Left cardiac atrium (tissue), 4 donors: ENCODE measurements at regions not wholly inside any gene's neighbourhood (a gene's known extent, or its start where the extent isn't known, plus 50 kb on each side); places are given as distances from the start of the nearest gene placed in this dataset.

Source experiments
- ATAC-seq, 2 donors: fragments of 200-7000 bp; cut with Tn5 transposase; one replicate each; pipeline ENCODE4 v1.9.1; 2020; ENCODE audit warnings: mild to moderate bottlenecking in 2 of 2, moderate library complexity in 2 of 2
- DNase-seq: peaks from one replicate; pipeline ENCODE4 v3.0.0-alpha.2; 2020
- intact Hi-C, 2 donors: fragments of 100-400 bp; cut with DNase I; formaldehyde crosslinking; loops; one replicate each; pipeline versions ENCODE4 v1.14.1 to v1.15.1; 2022 to 2023
- donor health status: DM: no; HTN: yes; CAD: no.
- donor health status: DM: no; HTN: yes; CAD: no; lungs with severe emphysema.
- donor health status: DM: yes; HTN: yes; CAD: no.
- donor health status: Dilated cardiomyopathy.

DNA sequence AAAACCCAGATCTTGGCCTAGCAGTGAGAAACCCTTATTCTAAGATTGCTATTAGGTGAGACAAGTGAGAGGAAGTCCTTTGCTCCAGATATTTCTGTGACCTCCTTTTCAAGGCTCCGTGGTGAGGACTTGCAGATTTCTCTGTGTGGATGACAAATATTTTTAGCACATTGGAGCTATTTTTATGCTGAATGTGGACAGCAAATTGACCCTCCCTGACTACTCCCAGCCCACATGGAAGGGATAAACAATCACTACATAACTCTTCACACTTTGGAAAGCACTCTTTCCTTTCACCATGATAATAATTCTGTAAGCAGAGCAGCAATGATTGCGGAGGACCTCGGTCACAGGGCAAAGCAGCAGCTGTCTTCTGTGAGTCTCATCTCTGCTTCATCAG is 88.0 kb upstream of the ADGRF1 start:
- DNase-seq (no peak), ATAC-seq (peak in 1 of 2 donors; percentile 45)
- intact Hi-C loops, result no loop called here

GRCh38 chr6:47129129-47129528 is 87.0 kb upstream of the ADGRF1 start:
- no peak for ATAC-seq
- intact Hi-C loops, result loop anchor here in 1 of 2 donors (10.0 kb wide), 1 partner anchor 116 kb away; no protein-coding TSS in a partner anchor
- no peak for DNase-seq

DNA sequence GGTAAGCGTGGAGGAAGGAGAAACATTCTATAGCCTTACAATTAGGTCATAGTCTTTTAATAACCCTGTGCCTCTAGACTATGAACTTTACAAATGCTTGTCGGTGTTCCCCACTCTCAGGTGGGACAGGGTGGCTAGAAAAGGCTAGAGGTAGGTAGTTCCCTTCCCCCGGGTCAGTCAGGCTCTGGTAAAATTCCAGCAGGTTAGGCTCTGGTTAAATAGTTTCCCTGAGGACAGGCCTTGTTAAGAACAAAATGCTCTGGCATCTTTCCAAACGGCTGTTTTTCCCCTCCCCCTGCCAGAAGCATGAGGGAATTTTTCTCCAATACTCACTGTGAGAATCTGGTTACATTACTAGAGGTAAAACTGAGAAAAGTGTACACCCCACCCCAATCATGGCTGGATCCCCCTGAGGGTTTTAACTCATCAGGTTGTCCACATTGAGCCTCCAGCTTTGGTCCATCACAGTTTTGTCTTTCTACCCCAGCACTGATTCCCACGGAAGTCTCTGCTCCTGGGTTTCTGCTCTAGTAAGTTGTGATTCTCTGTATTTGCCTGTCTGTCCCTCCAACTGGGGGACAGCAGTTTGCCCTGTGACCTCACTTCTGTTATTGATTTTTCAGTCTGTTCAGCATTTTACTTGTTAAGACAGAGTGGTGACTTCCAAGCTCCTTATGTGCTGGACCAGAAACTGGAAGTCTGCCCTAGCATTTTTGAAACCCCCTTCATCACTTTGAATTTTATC is 84.7 kb upstream of the ADGRF1 start:
- DNase-seq (no peak), ATAC-seq (peak; percentile 53 to 56)
- intact Hi-C loops, result loop anchor here in 1 of 2 donors (10.0 kb wide), 1 partner anchor 118 kb away; no protein-coding TSS in a partner anchor

DNA sequence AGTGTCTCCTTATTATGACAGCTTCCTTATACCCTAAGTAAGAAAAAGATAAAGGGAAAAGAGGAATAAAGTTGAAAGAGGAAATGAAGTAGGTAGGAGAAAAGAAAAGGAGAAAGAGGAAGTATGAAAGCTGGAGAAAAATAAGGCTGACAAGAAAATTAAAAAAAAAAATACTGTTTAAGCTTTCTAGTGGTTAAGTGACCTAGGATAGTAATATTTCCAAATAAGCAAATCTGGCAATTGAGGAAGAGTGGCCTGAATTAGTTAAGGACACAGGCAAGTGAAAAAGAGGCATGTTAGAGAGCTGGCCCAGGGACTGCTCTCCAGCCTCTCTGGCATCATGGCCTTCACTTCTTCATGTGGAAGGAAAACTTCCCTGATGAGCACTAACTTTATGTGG is 76.5 kb upstream of the ADGRF1 start:
- intact Hi-C loops, result no loop called here
- DNase-seq (no peak), ATAC-seq (no peak)

- ATAC-seq (peak in 1 of 2 donors; percentile 43), DNase-seq (no peak)
- intact Hi-C loops, result no loop called here
Observed at GRCh38 chr6:47117314-47117713, 75.2 kb upstream of the ADGRF1 start.

DNA sequence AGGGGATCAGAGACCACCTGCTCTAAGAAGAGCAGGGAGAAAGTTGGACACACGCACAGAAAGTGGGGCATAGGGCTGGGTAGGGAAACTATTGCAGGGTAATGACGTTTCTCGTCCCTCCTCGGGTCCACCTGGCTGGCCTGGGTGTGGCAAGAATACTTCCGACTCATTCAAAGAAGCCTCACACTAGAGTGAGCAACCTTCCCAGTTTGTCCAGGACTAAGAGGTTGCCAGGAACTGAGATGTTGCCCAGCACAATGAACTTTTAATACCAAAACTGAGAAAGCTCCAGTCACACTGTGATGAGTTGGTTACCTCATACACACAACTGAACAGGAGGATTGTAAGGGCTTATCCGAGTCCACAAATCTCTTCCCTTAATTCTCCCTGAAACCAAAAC is 74.5 kb upstream of the ADGRF1 start:
- intact Hi-C loops, result no loop called here

GRCh38 chr6:47116086-47116485 is 74.0 kb upstream of the ADGRF1 start:
- intact Hi-C loops, result no loop called here
- ATAC-seq, result no peak
- DNase-seq, result no peak

More for the DNA sequence above, 74.5 kb upstream of the ADGRF1 start:
- ATAC-seq, result no peak
- no peak for DNase-seq

DNA sequence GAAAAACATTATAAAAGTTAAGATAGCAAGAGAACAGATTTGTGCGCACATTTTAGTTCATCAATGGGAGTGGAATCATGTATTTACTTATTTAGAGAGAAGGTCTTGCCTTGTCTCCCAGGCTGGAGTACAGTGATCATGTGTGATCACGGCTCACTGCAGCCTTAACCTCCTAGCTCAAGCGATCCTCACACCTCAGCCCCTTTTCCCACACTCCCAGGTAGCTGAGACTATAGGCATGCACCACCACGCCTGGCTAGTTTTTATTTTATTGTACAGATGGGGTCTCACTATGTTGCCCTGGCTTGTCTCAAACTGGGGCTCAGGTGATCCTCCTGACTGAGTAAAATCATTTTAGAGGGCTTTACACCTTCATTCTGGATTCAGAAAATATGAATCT is 72.3 kb upstream of the ADGRF1 start:
- intact Hi-C loops, result no loop called here
- ATAC-seq (no peak), DNase-seq (no peak)

- intact Hi-C loops, result no loop called here
- DNase-seq (no peak), ATAC-seq (no peak)
Observed at GRCh38 chr6:47112317-47112716, 70.2 kb upstream of the ADGRF1 start.

DNA sequence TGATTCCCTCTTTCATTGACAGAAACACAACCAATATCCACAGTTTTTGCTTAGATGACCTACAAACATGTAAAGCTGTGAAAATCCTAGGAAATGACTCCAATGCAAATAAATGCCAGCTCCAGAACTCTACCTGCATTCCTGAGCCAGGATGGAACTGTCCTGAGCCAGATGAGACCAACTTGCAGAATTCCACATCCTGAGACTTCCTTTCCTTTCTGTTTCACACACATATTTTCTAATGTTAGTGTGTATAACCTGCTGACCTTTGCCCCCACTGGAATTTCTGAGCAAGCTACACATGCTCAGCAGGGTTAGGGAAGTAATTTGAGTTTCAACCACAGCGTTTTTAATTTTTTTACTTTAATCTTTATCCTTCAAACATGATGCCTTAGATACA is 69.6 kb upstream of the ADGRF1 start:
- intact Hi-C loops, result no loop called here
- DNase-seq, result no peak
- no peak for ATAC-seq

GRCh38 chr6:47109281-47109680 is 67.1 kb upstream of the ADGRF1 start:
- DNase-seq, result no peak
- ATAC-seq, result no peak
- intact Hi-C loops, result no loop called here

GRCh38 chr6:47106721-47107197 is 64.6 kb upstream of the ADGRF1 start:
- ATAC-seq (no peak), DNase-seq (no peak)
- intact Hi-C loops, result no loop called here

DNA sequence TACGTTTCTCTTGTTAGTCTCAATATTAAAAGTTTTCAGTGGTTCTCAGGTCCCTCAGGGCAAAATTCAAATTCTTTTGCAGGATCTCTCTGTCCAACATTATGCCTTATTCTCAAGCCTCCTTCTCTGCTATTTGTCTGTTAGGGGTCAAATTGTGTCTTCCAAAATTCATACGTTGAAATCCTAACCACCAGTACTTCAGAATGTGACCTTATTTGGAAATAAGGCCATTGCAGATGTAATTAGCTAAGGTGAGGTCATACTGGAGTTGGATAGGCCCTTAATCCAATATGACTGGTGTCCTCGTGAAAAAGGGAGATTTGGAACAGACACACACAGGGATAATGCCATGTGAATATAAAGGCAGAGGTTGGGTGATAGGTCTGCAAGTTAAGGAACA is 64.1 kb upstream of the ADGRF1 start:
- ATAC-seq (no peak), DNase-seq (no peak)
- intact Hi-C loops, result no loop called here

- intact Hi-C loops, result no loop called here
- ATAC-seq (no peak), DNase-seq (no peak)
Observed at GRCh38 chr6:47105469-47106178, 63.5 kb upstream of the ADGRF1 start.

- intact Hi-C loops, result loop anchor here in 1 of 2 donors (5.0 kb wide), 1 partner anchor 133 kb away; no protein-coding TSS in a partner anchor
- DNase-seq (no peak), ATAC-seq (peak in 1 of 2 donors; percentile 65)
Observed at GRCh38 chr6:47103931-47104330, 61.8 kb upstream of the ADGRF1 start.

GRCh38 chr6:47102331-47102730 is 60.2 kb upstream of the ADGRF1 start:
- ATAC-seq (no peak), DNase-seq (no peak)
- intact Hi-C loops, result loop anchor here in 1 of 2 donors (5.0 kb wide), 1 partner anchor 135 kb away; no protein-coding TSS in a partner anchor

GRCh38 chr6:47098570-47098993 is 56.5 kb upstream of the ADGRF1 start:
- ATAC-seq, result peak; percentile 76 to 87
- intact Hi-C loops, result loop anchor here (2.0 to 5.0 kb wide), 2 partner anchors 144 to 209 kb away; partner anchors contain the start of gene TNFRSF21 (in 1 of the 2)
- DNase-seq, result peak; percentile 28

DNA sequence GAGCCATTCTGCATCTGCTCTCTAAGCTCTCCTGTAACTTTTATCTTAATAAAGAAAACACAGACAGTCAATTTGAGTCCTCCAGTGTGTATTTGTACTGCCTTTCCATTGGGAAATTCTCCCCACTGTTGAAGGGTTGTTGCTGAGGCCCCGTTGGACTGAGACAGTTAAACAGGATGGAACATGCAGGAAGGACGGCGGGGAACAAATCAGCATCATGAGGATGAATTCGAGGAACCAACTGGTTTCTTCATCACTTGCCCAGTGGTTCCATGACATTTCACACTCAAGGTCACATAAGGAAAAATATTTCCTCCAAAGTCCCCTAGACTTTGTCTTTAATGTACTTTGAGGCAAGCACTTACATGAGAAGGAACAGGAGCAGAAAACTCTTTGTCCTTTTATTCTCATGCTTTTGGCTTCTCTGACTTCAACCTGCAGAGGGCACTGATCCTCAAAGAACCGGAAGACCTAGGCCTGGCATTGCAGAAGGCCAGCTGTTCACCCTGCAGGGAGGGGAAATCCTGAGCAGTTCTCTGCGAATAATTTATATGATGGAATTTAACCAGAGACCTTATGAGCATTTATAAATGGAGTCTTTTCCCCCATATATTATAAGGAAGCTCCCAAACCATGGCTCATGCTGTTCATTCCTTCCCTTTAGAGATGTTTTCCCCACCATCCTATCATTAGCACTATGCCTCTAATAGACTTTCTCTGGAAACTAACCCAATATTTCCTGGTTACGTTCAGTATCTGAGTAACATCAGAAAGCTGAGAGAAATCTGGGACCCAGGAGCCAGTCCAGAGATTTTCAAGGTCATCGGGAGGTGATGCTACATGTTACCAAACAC is 55.2 kb upstream of the ADGRF1 start:
- DNase-seq, result peak; percentile 53
- intact Hi-C loops, result loop anchor here (1.0 to 5.0 kb wide), 2 partner anchors 210 to 212 kb away; partner anchors contain the start of gene TNFRSF21 (in 2 of the 2)
- ATAC-seq, result peak; percentile 85 to 90
